Activated CD4-positive, alpha-beta T cell treated with anti-CD3 and anti-CD28 coated beads, Interleukin-2, Interleukin-6, amounts not matched to agents 100 ng/mL and 50 ng/mL, durations not matched to agents 16 hours and 8 hours (primary cell): ENCODE measurements at regions not wholly inside any gene's neighbourhood (a gene's known extent, or its start where the extent isn't known, plus 50 kb on each side); places are given as distances from the start of the nearest gene placed in this dataset.

Source experiments
- DNase-seq: peaks from one replicate; pipeline ENCODE4 v3.0.0-alpha.2; 2020

DNA sequence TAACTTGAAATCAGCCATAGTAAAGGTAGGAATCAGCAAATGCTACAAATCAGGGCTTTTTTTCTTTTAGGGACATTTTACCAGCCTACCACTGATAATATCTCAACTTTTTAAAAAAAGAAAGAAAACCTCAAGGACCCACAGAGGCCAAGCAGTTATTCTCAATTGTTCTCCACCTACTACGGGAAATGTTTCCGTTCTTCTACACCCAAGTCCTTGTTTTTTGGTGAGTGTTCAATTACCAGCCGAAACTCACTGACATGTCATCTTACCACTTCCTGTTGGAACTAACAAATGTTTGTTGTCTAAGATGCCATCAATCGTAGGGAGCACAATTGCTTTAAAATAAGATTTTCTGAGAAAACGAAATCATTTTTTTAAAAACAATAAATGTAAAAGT lies 50.2 kb upstream of the CDK1 start:
- DNase-seq: peak; percentile 66

DNA sequence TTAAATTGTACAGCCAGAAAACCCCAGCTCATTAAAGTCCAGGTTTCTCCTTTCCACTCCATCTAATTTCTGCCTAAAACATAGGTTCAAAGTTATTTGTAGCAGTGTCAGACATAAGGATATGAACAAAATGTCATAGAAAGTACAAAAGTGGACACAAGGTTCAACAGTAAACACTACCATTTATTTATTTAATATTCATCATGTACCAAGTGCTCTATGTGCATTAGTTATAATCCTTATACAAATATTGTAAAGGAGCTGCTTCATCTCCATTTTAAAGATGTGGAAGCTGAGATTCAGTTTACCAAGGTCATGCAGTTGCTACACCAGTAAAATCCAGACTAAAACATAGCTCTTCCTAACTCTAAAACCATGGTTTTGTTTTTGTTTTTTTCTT lies 52.0 kb upstream of the CDK1 start:
- DNase-seq: no peak

DNA sequence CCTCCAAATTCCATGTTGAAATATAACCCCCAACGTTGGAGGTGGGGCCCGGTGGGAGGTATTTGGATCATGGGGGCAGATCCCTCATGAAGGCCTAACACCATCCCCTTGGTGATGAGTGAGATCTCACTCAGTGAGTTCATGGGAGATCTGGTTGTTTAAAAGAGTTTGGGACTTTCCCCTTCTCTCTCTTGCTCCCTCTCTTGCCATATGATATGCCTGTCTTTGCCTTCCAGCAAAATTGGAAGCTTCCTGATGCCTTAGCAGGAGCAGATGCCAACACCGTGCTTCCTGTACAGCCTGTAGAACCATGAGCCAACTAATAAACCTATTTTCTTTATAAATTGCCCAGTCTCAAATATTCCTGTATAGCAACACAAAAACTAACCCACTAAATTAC lies 55.7 kb upstream of the CDK1 start:
- no peak for DNase-seq

DNA sequence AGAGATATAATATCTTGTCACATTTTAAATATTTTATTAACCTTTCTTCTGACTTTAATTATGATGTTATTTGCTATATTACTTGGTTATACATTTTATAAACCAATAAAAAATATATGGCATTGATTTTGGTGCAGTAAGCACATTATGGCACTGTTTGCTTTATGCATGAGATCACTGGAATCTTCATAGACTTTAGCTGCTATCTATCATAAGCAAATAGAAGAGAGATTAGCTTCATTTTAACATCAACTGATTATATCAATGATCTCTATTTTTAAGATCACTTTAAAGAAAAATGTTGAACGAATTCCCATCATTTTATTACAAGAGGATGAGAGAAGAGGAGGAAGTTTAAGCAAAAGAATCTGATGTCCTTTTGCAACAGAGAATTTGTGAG lies 58.6 kb upstream of the CDK1 start:
- DNase-seq: no peak

DNA sequence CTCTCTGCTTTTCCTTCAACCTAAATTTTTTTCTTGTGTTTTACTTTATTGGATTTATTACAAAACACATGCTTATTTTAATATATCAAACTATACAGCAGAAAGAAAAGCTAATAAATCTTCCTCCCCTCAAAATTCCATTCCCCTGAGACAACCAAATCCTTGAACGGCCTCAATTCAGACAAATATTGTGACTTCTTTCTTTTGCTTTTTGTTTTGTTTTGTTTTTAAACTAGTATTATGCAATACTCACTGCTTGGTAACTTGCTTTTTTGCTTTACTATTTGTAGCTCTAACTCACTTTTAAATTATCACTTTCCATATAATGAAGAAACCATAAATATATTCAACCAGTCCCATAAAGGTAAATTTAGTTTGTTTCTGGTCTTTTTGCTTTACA lies 59.4 kb upstream of the CDK1 start:
- DNase-seq: no peak

DNA sequence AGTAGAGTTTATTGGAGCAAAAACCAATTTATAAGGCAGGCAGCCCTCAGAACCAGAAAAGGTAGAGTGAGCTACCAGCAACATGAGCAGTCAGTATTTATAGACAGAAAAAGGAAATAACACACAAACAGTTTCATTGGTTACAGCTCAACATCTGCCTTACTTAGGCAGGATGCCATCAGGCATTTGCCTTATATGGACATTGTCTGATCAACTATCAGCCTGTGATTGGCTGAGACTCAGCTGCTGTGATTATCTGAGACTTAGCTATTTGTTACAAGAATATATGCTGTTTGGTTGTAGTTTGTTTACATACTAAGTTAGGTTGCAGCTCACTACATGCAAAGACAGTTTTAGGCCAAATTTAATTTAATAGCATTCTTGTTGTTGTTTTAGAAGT lies 60.4 kb upstream of the CDK1 start:
- no peak for DNase-seq

DNA sequence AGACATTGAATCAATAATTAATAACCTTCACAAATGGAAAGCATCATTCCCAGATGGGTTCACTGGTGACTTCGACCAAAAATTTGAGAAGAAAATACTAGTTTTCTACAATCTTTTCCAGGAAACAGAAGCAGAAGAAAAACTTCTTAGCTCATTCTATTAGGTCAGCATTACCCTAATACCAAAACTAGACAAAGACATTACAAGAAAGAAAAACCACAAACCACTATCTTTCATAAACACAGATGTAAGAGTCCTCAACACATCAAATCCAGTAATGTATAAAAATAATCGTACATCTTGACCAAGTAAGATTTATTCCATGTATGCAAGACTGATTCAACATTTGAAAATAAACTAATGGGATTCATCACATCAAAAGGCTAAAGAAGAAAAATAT lies 64.0 kb upstream of the CDK1 start:
- DNase-seq: peak; percentile 23

DNA sequence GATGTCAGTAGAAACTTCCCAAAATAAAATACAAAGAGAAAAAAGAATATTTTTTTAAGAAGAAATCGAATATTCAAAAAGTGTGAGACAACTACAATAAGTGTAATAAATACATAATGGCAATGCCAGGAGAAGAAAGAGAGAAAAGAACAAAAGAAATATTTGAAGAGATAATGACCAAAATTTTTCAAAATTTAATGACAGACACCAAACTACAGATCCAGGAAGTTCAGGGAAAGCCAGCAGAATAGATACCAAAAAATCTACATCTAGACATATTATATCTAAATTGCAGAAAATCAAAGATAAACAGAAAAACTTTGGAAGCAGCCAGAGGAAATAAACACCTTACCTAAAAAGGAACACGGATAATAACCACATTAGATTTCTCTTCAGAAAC lies 66.8 kb upstream of the CDK1 start:
- DNase-seq: no peak

DNA sequence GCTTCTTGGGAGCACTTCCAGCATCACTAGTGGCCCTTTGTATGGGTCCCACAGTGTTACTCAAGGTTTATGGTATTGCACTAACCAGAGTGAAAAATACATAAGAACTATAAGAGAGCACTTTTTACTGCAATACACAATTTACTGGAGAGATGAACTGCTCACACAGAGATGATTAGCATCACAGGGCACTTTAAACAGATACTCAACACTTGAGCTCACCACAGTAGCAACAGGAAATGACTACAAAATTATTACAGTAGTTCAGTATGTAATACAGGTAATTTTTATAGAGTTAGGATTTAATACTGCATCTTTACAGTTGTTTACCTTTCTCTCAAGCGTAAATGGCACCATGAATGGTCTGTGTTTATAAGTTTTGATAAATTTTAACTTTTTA lies 68.2 kb upstream of the CDK1 start:
- no peak for DNase-seq

DNA sequence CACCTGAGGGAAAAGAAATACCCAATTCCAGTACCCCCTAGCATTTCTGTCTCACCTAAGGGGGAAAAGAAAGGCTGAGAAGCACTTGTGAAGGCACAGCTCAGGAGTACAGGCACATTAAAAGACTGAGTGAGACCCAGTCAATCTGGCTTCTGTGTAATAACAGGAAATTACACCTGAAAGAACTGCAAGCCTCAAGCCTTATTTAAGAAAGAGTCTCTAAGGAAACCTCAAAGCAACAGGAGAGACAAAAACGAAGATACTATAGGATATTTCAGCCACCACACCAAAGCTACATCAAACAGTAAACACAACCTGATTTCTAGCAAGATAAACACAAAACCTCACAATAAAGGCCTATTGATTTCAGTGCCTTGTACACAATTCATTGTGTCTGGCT lies 69.6 kb upstream of the CDK1 start:
- DNase-seq: no peak

DNA sequence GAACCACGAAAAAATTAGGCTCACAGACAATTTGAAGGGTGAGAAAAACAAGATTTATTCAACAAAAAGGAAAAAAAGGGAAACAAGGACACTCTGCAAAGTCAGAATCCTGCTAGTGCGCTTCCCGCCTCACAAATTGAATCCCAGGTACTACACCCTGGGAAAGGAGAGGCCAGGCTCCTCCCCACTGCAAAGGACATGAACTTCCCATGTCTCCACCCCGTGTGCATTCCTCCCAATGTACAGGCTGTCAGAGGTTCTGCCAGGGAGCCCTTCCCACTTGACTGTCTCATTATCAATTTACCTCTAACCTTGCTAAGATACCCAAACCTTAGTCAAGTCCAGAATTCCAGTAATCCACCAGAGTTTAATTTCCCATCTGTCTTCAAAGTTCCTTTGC lies 70.4 kb upstream of the CDK1 start:
- no peak for DNase-seq

DNA sequence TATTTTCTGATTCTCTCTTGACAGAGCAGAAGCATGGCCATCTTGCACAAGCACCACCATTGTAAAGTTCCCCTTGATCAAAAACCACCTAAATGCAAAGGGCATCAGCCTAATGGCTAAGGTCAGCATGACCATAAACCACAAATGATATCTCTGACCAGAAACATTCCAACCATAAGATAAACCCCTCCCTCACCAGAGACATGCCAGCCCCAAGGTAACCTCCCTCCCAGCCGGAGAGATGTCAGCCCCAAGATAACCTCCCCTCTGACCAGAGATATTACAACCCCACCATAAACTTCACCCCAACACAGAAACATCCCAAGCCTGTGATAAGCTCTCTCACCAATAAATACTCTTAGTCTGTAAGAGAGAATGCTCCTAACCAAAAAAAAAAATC lies 72.1 kb upstream of the CDK1 start:
- no peak for DNase-seq

DNA sequence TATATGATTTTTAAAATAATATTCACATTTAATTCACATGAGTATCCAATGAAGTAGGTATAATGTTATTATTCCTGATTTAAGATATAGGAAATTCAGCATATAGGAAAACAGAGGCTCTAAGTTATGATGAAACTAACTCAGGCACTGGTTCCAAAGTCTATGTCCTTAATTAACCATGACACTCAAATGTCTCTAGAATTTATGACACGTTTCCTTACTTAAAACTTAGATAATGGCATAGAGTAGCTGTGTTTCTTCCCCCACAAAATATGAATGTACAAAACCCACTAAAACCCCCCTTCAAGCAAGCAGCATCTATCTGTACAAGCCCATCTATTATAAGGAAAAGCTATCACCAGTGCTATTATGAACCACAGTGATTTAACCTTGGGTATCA lies 72.9 kb upstream of the CDK1 start:
- no peak for DNase-seq

DNA sequence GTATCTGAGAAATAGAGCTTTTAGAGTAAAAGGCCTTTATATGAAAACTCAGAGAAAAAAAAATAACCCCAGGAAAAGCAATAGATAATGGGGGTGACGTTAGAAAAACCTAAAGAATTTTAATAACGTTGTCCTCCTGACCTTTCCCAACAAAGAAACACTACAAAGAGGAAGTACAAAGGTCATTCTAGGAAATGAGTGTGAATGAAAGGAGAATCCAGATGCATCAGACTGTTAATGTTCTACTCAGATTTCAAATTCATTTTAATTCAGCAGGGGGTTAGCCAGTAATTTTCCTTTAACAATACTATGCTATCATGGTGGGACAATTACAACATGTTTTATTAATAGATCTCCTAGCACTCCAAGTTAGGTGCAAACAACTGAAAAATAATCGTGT lies 73.8 kb upstream of the CDK1 start:
- no peak for DNase-seq

DNA sequence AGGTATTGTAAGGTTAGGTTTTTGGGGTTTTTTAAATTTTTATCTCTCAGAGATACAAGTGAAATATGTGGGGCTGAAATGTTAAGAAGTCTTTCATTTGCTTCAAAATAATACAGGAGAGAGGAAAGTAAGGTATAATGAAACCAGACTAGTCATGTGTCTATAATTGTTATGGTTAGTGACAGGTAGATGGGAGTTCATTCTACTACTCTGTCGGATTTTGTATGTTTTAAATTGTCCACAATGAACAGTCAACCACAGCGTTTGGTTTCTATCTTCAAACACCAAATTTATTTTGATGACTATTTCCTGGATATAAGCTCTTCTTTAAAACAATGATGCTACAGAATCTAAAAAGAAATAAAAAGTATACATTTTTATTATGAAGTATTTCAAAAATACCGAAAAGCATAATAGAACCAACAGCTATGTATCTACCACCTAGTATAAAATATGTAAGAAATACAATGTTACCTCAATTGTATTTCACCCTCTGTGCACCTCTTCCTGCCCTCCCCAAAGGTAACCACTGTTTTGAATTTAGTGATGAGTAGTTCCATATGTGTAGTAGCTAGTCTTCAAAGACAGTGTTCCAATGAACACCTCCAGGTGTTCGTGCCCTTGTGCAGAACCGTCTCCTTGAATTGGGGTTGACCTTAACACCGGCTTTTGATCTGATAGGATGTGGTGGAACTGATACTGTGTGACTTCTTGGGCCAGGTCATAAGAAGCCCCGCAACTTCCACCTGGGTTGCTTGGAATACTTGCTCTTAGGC lies 74.8 kb upstream of the CDK1 start:
- DNase-seq: no peak

DNA sequence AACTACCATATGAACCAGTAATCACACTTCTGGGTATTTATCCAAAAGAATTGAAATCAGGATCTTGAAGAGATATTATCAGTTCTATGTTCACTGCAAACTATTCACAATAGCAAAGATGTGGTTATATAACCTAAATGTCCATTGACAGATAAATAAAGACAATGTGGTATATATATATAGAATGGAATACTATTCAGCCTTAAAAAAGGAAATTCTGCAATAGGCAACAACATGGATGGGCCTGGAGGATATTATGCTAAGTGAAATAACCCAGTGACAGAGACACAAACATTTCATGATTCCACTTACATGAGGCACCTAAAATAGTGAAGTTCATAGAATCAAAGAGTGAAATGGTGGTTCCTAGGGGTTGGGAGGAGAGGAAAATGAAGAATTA lies 90.6 kb upstream of the CDK1 start:
- no peak for DNase-seq

DNA sequence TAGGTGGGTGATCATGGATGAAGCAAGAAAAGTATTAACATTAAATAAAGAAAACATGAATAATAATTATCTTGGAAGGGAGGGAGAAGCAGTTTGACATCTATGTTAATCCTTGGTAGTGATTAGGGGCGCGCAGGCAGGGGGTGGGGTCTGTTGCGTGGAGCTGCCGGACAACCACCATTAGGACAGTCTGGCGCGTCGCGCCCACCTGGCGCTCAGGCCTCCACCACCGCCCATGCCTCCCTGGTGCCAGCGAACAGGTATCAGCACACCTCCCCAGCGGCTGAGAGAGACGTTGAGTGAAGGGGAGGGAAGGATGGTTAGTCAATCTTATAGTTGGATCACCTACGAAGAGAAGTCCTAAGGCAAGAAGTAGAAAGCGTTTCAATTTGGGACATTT lies 94.2 kb upstream of the CDK1 start:
- DNase-seq: no peak

DNA sequence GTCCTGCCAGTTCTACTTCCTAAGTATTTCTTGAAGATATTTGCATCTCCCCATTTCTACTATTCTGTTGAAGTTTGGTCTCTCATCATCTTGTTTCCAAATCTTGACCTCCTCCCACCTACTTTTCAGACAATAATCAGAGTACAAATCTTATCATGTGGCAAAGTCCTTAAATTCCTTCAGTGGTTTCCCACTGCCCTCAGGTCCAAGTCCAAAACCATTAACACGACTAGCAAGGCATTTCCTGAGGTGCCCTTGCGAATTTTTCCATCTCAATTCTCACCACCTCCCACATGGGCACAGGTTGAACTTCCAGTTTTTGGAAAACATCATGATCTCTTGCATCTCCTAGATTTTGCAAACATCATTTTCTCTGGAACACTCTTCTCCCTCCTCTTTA lies 97.2 kb upstream of the CDK1 start:
- no peak for DNase-seq

DNA sequence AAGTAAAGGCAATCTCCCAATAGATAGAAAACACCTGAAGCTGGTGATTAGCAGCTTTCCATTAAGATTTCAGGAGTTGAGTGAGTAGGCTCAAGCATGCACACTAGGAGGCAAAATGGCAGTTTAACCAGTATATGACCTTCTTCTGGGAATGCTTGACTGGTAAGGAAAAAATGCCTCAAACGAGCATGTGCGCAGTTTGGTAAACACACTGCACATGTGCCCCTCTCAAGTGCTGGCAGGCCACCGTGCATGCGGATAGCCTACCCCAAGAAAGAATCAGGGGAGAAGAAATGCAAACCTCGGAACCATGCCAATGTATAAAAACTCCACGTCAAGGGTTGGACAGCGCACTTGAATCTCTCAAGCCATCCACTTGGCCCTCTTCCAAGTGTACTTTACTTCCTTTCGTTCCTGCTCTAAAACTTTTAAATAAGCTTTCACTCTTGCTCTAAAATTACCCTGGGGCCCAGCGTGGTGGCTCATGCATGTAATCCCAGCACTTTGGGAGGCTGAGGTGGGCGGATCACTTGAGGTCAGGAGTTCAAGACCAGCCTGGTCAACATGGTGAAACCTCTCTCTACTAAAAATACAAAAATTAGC lies 98.8 kb upstream of the CDK1 start:
- no peak for DNase-seq

DNA sequence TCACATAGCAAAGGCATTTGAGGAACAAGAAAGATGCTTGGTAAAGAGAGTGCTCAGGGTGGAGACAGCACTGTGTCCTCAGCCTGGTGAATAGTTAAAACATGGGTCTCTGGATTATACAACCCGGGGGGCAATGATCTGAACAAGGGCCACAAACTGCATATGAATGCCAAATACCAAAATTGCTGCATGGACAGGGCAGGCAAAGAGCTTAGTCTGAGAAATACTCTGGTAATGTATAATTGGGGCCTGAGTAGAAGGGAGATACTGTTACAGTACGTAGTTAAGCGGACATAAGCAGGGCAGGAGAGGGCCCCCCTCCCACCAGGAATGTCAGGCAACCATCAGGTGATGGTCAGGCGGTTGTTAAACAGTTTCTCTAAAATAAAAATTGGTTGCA lies 99.3 kb upstream of the CDK1 start:
- DNase-seq: no peak

DNA sequence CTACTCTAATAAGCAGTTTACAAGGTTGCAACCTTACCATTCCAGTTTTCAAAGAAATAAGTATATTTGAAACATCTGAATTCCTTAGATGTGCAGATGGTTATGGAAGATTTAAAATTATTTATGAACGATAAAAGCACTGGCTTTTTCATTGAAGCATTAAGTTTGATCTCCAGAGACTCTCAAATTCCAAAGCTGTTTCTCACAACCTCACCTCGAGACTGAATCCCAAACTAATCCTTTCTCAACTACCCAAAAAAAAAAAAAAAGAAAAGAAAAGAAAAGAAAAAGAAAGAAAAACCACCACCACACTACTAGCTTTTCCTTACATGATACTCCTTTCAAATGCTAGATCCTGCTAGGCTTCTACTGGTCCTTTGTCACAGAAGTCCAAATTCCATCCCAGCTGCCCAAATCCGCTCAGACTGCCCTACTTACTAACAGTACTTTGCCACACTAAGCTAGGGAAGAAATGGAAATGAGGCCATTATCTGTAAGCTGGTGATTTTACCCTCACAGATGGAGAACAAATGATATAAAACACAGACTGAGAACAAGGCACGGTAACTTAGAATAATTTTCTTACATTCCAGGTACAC lies 100.6 kb upstream of the CDK1 start:
- no peak for DNase-seq

DNA sequence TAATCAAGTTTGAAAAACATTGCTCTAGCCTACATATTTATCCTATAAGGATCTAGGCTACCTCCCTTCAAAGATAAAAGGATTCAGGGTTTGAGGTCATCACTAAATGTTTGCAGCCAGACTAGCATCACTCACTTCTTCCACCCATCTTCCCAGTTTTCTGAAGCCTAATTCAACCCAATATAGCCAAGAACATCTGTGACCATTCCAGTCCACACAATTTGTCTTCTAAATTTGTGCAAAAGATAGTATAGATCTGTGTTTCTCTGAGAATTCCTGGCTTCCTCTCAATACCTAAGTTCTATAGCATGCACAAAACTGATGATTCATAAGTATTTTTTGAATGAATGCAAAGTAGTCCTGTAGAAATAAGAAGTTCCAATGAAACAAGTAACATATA lies 103.0 kb upstream of the CDK1 start:
- no peak for DNase-seq

DNA sequence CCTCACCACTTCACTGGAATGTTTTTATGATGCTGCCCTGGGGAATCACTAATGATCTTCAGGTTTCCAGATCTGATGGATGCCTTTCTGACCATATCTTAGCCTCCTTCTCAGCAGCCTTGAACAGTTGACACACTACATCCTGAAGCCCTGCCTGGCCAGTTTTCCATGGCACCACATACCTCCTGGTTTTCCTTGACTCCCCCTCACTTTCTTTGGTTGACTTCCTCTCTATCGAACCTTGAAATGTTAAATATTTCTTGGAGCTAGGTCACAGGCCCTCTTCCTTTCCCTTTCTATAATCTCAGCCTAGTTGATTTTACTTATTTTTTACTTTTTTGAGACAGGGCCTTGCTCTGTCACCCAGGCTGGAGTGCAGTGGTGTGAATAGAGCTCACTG lies 108.8 kb upstream of the CDK1 start:
- DNase-seq: no peak

DNA sequence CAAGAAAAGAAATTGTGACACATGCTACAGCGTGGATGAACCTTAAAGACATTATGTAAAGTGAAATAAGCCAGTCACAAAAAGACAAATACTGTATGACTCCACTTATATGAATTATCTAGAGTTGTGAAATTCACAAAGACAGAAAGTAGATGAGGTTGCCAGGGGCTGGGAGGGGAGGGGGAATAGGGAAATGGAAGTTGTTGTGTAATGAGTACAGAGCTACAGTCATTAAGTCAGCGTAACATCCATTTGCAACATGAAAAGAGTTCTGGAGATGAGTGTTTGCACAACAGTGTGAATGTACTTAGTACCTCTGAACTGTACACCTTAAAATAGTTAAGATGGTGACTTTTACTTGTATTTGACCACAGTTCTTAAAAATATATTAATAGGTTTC lies 112.1 kb upstream of the CDK1 start:
- no peak for DNase-seq

DNA sequence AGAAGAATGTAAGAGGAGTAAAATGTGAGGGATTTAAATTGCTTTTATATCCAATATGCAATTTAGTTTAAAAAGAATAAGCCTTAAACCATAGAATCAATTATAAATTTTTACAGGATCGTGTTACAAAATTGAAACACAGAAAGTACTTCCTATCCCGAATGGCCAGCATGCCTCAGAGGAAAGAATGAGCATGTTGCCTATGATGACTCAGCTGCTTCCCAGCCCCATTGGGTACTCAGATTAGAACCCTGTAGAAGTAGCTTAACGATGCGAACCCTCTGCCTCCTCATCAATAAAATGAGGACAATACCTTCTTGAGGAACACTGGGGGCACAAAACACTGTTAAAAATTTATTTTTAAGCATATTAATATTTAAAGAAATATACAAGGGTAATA lies 113.4 kb upstream of the CDK1 start:
- no peak for DNase-seq
